Nephron progenitor cell (in vitro differentiated cells): ENCODE measurements at regions not wholly inside any gene's neighbourhood (a gene's known extent, or its start where the extent isn't known, plus 50 kb on each side); places are given as distances from the start of the nearest gene placed in this dataset.
A peak's percentile ranks its signal among the peaks of the same experiment; 100 is the strongest.

Experiments used
- DNase-seq: peaks from one replicate; pipeline ENCODE4 v3.0.0; 2021
- H3K27ac Mint-ChIP-seq: 2 replicates; pipeline ENCODE4 v1.8.0; 2021; ENCODE audit warnings: mild to moderate bottlenecking, moderate library complexity, mixed read lengths
- H3K27me3 Mint-ChIP-seq: 2 replicates; pipeline ENCODE4 v1.8.0; 2021; ENCODE audit warnings: mild to moderate bottlenecking, low read depth, mixed read lengths; ENCODE audit not compliant: poor library complexity
- H3K36me3 Mint-ChIP-seq: 2 replicates; pipeline ENCODE4 v1.8.0; 2021; ENCODE audit warnings: low read depth, mixed read lengths
- H3K4me1 Mint-ChIP-seq: 2 replicates; pipeline ENCODE4 v1.8.0; 2021; ENCODE audit warnings: mixed read lengths
- H3K4me3 Mint-ChIP-seq: 2 replicates; pipeline ENCODE4 v1.8.0; 2021; ENCODE audit warnings: mild to moderate bottlenecking, moderate library complexity, mixed read lengths
- H3K9me3 Mint-ChIP-seq: 2 replicates; pipeline ENCODE4 v1.8.0; 2021; ENCODE audit warnings: mild to moderate bottlenecking, moderate library complexity, mixed read lengths
- TF ChIP-seq, protein P1 (sequence below): fragments of 200-600 bp; sonication (generic); IDR thresholded peaks from 2 replicates; pipeline ENCODE4 v1.5.0; 2021; ENCODE audit warnings: antibody characterized with exemption

DNA sequence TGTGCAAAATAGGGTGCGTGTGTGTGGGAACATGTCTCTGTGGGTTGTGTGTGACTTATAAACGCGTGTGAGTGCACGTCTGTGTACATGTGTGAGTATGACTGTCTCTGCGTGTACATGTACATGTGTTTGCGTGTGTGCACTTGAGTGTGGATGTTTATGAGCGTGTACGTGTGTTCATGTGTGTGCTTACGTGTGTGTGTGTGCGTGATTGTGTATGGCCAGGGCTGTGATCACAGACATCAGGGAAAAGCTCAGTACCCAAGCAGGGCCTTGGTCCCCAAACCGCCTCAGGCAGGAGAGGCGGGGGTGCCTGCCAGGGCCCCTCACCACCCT lies 326.3 kb upstream of the DIO3 start:
- TF ChIP-seq, protein P1, sequence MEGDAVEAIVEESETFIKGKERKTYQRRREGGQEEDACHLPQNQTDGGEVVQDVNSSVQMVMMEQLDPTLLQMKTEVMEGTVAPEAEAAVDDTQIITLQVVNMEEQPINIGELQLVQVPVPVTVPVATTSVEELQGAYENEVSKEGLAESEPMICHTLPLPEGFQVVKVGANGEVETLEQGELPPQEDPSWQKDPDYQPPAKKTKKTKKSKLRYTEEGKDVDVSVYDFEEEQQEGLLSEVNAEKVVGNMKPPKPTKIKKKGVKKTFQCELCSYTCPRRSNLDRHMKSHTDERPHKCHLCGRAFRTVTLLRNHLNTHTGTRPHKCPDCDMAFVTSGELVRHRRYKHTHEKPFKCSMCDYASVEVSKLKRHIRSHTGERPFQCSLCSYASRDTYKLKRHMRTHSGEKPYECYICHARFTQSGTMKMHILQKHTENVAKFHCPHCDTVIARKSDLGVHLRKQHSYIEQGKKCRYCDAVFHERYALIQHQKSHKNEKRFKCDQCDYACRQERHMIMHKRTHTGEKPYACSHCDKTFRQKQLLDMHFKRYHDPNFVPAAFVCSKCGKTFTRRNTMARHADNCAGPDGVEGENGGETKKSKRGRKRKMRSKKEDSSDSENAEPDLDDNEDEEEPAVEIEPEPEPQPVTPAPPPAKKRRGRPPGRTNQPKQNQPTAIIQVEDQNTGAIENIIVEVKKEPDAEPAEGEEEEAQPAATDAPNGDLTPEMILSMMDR: no peak
- Mint-ChIP-seq H3K27ac (no peak overlapping the region), H3K36me3 (no peaks in the 10 kb centered on the region), H3K4me3 (no peak overlapping the region), H3K9me3 (no peaks in the 10 kb centered on the region), H3K27me3 (peaks cover 19% of the 10 kb centered on the region), H3K4me1 (peaks cover 38% of the 10 kb centered on the region)
- DNase-seq: no peak

DNA sequence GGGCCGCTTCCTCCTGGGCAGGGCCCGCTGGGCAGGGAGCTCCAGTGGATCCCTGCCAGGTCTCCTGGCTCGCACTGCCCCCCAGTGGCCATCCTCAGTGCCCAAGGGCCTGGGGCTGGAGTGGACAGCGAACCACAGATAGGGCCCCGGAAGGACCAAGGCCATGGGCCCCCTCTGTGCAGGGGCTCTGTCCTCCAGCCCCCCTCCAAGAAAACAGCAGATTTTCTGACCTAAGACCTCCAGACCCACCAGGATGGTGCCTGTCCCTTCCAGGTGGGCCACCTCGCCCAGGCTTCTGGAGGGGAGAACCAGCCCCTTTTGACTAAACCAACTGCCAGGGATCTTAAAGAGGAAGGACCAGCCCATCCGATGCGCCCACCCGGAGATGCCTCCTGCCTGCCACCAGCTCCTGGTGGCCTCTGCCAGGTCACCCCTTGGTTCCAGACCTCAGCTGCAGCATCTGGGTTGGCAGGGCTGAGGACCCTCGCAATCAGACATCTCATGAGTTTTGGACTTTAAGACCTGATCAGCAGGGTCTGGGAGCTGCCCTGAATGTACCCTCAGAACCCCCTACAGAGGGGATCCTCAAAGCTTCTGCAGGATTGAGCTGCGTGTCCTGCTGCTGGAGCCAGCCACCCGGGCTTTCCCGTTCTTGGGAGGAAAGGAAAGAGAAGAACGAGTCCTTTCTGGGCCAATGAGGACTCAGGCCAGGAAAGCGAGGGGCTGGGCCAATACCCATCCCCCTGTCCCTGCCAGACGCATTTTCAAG lies 325.8 kb upstream of the DIO3 start:
- Mint-ChIP-seq H3K27me3 (peaks cover 19% of the 10 kb centered on the region), H3K27ac (no peak overlapping the region), H3K36me3 (no peaks in the 10 kb centered on the region), H3K4me3 (no peak overlapping the region), H3K9me3 (no peaks in the 10 kb centered on the region), H3K4me1 (peaks cover 38% of the 10 kb centered on the region)
- TF ChIP-seq, protein P1: peak; percentile 71
- DNase-seq: peak; percentile 80

DNA sequence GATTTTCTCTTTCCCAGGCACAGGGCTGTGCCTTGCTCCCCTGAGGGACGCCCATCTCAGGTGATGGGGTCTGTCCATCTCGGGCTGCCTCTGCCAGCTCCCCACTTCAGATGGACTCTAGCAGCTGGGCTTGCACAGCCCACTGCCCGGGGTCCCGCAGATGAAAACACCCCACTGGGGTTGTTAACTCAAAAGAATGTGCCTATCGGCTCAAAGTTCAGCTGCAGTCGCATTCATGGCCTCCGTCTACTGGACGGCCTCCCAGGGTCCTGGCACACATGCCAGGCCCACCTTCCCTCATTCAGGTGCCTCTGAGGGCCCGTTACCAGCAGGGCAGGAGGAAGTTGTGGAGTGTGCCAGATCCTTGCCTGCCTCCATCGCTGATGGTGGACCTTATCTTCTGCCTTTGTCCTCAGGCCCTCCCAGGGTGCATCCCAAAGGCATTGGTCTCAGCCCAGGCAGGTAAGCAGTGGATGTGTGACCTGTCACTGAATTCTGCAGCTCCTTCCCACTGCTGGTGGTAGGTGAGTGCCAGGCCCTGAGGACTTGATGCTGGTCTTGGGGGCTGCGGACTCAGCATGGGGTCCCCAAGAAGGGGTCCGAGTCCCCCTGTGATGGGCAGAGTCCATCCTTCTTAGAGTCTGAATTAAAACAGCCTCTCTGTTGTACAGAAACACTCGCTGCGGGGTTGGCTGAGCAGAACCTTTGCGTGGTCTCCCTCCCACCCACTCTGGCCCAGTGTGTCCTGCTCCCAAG lies 324.6 kb upstream of the DIO3 start:
- H3K27ac Mint-ChIP-seq: peak overlapping the region; percentile 51
- no peak for DNase-seq
- H3K9me3 Mint-ChIP-seq: peaks cover 4% of the 10 kb centered on the region
- no peak overlapping the region for H3K4me3 Mint-ChIP-seq
- H3K27me3 Mint-ChIP-seq: peaks cover 19% of the 10 kb centered on the region
- peaks cover 35% of the 10 kb centered on the region for H3K4me1 Mint-ChIP-seq
- TF ChIP-seq, protein P1: no peak
- no peaks in the 10 kb centered on the region for H3K36me3 Mint-ChIP-seq

DNA sequence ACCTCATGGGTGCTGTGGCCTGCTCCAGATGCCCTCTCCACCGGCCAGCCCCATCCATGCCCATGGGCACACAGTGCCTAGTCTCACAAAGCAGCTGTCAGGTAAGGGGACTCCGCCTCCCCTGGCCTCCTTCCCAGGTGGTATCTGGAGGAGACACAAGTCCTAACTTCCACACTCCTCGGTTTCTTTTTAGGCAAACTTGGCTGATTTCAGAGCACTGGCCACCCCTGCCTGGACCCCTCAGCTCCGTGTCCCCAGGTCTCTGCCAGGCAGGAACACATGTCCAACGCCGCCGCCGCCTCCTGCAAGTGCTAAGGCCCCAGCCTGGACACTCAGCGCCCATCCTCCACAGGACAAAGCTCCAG lies 324.1 kb upstream of the DIO3 start:
- TF ChIP-seq, protein P1: no peak
- H3K27me3 Mint-ChIP-seq: peaks cover 19% of the 10 kb centered on the region
- no peaks in the 10 kb centered on the region for H3K36me3 Mint-ChIP-seq
- DNase-seq: no peak
- peak overlapping the region; percentile 51 for H3K27ac Mint-ChIP-seq
- peaks cover 4% of the 10 kb centered on the region for H3K9me3 Mint-ChIP-seq
- peaks cover 30% of the 10 kb centered on the region for H3K4me1 Mint-ChIP-seq
- no peak overlapping the region for H3K4me3 Mint-ChIP-seq

DNA sequence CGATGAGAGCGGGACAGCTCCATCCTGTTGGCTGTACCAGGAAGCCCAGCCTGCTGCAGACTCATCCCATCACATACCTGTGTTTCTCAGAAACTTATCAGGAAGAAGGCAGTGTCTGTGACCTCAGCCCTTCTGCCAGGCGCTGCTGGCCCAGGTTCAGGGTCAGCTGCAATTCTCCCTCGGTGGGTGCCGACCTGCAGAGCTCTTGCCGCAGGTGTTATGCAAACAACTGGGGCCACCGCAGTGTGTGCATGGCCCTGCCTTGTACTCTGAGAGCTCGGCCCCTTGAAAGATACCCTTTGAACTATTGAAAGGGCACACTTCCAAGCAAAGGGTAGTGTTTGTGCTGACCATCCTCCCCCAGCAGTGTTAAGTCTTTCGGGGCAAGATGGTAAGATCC lies 322.2 kb upstream of the DIO3 start:
- Mint-ChIP-seq H3K4me1 (peaks cover 11% of the 10 kb centered on the region), H3K4me3 (no peak overlapping the region), H3K36me3 (no peaks in the 10 kb centered on the region)

More for the DNA sequence above, 322.2 kb upstream of the DIO3 start:
- Mint-ChIP-seq H3K9me3 (peaks cover 4% of the 10 kb centered on the region), H3K27ac (no peak overlapping the region), H3K27me3 (peaks cover 20% of the 10 kb centered on the region)
- no peak for DNase-seq
- TF ChIP-seq, protein P1: no peak
